ENCODE measurements at regions not wholly inside any gene's neighbourhood (a gene's known extent, or its start where the extent isn't known, plus 50 kb on each side); places are given as distances from the start of the nearest gene placed in this dataset.
"Not testable (repeated sequence)": the region's sequence is repeated elsewhere in the genome, so short reads cannot be mapped to it uniquely, and the experiment has no call there.

DNA sequence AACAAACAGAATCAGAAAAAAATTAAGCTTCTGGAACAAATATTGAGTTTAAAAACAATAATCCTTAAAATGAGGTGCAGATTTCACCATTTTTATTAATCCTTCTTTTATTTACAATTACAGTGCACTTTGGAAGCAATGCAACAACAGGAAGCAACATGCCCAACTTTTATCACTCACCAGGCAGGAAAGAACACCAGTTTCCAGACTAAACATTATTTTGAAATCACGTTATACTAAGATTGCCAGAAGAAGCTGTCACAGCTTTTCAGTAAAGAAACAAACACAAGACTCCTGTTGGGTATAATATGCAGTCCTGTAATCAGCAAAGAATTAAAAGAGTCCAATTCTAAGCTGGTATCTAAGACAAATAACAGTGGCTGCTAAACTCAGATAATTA lies 137.9 kb upstream of the ZC3H15 start:
- no peak for DNase-seq (ENCODE audit: low read depth in 4 of 4, low spot score in 3 of 4)

DNA sequence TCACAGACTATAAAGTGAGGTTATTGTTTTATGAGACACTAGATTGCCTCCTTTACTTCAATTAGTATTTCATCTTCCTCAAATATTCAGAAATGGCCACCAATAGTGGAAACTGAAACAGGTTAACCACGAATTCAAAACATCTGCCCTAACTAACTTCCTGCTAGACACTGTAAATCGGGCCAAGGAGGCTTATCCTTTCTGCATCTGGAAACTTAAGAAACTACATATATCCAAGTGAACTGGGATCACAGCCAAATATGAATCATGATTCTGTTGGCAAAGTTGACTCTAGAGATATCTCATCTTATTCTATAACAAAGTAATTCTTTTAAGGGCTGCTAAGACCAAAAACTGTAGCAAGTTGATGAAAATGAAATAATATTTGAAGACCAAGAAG lies 136.6 kb upstream of the ZC3H15 start:
- DNase-seq (ENCODE audit: low read depth in 4 of 4, low spot score in 3 of 4), result no peak

DNA sequence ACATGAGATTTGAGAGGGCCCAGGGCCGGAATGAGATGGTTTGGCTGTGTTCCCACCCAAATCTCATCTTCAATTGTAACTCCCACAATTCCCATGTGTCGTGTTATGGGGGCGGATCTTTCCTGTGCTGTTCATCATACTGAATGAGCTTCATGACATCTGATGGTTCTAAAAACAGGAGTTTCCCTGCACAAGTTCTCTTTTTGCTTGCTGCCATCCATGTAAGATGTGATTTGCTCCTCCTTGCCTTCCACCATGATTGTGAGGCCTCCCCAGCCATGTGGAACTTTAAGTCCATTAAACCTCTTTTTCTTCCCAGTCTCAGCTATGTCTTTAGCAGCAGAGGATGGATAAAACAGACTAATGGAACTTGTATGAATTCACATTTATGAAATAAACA lies 131.9 kb upstream of the ZC3H15 start:
- not testable (repeated sequence) for DNase-seq (ENCODE audit: low read depth in 4 of 4, low spot score in 3 of 4)

DNA sequence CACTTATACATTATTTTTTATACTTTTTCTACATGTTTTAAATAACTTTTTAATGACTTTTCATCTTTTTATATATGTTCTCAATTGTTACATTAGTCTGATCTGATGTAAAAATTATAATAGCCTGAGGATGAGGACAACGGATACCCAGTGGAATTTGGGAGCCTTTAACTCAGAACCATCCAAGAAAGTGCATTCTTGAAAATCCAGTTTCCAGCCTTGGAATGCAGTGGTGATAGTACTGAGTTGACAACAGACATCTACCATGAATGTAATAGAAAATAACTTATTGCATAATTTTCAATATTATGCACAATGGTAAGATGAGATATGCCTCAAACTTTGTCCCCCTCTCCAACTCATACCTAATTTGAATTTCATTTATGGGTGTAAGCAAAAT lies 120.7 kb upstream of the ZC3H15 start:
- no peak for DNase-seq (ENCODE audit: low read depth in 4 of 4, low spot score in 3 of 4)

DNA sequence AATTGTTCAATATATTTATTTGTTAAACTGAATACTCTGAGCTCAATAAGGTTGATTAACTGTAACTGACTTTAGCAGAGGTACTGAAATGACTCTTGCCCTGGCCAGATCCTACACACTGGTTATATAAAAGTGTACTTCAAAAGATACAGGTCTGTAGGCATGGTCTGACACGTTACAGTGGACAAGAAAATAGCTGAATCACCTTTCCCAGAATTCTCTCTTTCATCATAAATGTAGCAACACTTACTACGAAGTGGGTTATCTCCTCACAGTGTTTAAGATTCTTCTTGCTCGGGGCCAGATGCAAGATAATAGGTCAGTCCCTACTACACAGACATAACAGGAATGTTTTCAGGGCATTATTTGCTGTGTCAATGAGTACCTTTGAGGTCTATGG lies 107.0 kb upstream of the ZC3H15 start:
- DNase-seq (ENCODE audit: low read depth in 4 of 4, low spot score in 3 of 4), result no peak

DNA sequence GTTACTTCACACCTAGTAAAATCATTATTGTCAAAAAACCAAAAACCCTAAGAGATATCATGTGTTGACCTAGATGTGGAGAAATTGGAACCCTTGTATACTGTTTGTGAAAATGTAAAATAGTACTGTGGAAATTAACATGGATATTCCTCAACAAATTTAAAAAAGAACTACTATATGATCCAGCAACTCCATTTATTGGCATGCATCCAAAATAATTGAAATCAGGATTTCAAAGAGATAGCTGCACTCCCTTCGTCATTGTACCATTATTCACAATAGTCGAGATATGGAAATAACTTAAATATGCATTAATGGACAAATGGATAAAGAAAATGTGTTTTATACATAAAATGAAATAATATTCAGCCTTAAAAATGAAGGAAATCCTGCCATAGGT lies 105.3 kb upstream of the ZC3H15 start:
- DNase-seq (ENCODE audit: low read depth in 4 of 4, low spot score in 3 of 4), result no peak

DNA sequence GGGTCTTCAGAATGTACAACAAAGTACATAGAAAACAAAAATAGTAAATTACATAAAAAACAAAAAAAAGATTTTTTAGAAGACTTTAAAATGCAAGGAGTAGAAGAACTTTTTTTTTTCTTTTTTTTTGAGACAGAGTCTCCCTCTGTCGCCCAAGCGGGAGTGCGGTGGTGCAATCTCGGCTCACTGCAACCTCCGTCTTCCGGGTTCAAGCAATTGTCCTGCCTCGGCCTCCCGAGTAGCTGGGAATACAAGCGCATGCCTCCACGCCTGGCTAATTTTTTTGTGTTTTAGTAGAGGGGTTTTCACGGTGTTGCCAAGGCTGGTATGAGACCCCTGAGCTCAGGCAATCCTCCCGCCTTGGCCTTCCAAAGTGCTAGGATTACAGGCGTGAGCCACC lies 104.5 kb upstream of the ZC3H15 start:
- DNase-seq (ENCODE audit: low read depth in 4 of 4, low spot score in 3 of 4), result no peak

DNA sequence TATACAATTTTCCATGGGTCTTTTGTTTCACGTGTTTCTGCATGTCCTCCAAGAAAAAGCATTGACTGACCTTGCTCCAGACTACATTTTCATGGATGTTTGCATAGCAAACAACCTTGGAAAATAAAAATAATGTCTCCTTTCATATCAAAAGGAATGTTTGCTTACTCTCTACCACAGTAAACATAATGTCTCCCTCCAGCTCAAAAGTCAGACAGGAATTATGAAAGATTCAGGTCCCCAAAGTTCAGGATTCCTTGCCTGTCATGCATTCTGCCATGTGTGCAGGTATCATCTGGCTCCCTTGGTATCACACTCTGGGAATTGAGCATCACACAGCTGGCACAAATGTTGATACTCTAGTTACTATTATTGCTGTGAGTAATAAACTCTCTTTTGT lies 103.1 kb upstream of the ZC3H15 start:
- DNase-seq (ENCODE audit: low read depth in 4 of 4, low spot score in 3 of 4), result no peak

DNA sequence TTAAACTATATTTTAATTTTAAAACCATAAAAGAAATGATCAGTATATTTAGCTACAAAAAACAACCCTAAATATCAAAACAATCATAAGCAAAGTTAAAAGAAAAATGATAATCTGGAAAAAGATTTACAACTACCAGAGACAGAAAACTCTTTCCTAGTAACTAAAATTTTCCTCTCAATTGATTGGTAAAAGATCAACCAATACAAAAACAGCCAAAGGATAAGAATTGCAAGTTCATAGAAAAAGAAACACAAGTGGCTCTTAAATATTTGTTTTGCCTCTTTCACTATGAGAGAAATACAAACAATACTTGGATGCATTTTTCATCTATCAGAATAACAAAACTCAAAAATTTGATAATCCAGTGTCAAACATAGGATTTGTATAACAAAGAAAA lies 101.8 kb upstream of the ZC3H15 start:
- DNase-seq (ENCODE audit: low read depth in 4 of 4, low spot score in 3 of 4), result no peak

DNA sequence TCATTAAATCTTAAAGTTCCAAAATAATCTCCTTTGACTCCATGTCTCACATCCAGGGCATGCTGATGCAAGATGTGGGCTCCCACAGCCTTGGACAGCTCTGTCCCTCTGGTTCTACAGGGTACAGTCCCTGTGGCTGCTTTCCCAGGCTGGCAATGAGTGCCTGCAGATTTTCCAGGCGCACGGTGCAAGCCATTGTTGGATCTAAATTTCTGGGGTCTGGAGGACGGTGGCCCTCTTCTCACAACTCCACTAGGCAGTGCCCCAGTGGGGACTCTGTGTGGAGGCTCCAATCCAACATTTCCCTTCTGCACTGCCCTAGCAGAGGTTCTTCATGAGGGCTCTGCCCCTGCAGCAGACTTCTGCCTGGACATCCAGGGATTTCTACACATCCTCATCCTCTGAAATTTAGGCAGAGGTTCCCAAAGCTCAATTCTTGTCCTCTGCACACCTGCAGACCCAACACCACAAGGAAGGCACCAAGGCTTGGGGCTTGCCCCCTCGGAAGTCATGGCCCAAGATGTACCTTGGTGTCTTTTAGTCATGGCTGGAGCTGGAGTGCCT lies 100.3 kb upstream of the ZC3H15 start:
- not testable (repeated sequence) for DNase-seq (ENCODE audit: low read depth in 4 of 4, low spot score in 3 of 4)

DNA sequence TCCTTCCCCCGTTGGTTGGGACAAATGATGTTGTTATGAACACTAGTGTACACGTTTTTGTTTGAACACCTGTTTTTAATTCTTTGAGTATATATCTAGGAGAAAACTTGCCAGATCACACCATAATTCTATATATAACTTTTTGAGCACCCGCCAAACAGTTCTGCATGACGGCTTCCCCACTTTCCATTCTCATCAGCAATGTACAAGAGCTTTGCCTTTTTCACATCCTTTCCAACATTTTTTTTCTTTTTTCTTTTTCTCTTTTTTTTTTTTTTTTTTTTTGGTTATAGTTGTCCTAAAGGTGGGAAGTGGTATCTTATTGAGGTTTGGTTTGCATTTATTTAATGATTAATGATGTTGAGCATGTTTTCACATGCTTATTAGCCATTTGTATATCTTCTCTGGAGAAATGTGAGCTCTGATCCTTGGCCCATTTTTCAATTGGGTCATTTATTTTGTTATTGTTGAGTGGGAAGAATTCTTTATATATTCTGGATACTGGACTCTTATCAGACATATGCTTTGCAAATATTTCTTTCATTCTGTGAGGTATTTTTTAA lies 86.9 kb upstream of the ZC3H15 start:
- DNase-seq (ENCODE audit: low read depth in 4 of 4, low spot score in 3 of 4), result no peak

DNA sequence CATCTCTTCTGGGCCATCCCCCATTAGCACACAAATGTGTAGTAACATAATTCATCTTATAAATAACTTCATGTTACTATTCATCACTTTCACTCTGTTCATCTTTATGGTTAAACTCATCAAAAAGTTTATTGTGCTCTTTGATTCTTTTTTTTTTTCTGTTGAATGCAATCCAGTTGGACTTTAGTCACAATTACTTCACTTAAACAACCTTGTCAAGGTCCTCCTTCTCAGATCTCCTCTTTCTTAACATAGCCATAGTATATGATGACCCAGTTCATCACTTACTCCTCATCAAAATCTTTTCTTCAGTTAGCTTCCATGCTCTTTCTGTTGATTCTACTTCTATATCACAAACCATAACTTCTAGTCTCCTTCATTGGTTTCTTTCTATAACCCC lies 80.2 kb upstream of the ZC3H15 start:
- DNase-seq (ENCODE audit: low read depth in 4 of 4, low spot score in 3 of 4), result no peak

DNA sequence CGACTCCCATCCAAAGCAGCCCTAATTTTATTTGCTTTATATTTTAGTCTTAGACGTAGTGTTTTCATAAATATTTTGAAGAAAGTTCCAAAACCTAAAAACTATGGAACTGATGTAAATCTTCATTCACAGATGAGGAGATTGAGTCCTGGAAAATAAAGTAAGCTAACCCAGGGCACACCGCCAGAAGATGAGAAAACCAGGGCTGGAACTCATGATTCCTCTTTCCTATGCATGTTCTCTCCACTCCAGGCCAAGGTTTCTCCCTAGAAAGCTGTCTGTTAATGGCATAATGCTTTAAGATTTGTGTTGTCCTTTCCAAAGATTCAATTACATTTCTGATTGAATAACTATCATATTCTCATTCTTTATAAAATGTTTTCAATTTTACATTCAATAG lies 78.4 kb upstream of the ZC3H15 start:
- DNase-seq (ENCODE audit: low read depth in 4 of 4, low spot score in 3 of 4), result no peak

DNA sequence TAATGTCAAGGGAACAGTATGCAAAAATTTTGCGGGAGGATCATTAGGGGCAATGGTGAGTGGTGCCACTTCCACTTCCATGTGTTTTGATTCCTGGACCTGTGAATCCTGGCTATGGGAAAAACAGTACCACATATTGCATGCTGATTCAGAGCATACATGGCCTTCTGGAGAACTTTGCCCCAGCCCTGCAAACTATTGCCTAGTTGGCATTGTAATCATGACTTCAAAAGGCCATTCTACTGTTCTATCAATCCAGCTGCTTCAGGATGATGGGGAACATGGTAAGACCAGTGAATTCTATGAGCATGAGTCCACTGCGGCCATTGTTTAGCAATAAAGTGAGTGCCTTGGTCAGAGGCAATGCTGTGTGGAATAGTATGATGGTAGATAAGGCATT lies 75.3 kb upstream of the ZC3H15 start:
- no peak for DNase-seq (ENCODE audit: low read depth in 4 of 4, low spot score in 3 of 4)

DNA sequence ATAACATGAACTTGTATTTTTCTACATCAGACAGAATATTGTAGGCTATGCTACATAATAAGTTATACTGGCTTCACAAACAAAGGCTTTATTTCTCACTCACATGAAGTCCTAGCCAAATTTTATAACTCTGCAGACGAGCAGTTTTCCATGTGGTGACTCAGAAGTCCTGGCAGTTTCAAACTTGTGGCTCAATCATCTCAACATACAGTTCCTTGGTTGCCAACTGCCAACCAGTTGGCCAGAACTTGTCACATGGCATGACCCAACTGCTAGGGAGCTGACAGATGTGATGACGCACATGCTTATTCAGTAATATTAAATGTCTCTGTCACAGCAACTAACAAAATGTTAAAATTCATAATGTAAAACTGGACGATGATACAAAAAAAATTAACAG lies 63.8 kb upstream of the ZC3H15 start:
- DNase-seq (ENCODE audit: low read depth in 4 of 4, low spot score in 3 of 4), result no peak

DNA sequence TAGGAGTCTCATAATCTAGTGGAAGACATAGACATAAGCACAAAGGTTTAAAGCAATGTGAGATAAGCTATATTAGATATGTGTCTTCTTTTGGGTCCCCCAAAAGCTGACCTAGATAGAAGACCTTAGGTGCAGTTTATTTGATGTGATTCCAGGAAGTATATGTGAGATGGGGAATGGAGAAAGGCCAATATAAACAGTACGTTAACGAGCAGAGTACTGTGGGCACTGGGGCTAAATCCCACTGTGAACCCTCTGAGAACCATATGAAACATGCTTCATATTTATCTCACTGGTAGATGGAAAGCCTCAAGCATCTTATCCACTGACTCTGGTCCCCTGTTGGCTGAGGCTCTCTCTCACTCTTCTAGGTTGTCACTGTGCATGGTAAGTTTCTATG lies 62.6 kb upstream of the ZC3H15 start:
- DNase-seq (ENCODE audit: low read depth in 4 of 4, low spot score in 3 of 4), result no peak

DNA sequence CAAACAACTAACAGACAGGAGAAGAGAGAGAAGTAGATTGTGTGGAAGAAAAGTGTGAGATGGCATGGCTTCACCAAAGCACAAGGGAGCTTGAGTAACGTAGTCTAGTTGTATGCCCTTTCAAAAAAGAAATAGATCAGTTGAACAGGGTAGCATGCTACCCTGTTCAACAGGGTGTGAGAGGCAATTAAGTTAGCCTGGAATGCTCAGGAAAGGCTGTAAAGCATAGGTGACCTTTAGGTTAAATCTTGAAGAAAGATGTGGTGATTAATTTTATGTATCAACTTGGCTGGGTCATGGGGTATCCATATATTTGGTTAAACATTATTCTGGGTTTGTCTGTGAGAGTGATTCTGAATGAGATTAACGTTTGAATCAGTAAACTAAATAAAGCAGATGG lies 61.8 kb upstream of the ZC3H15 start:
- DNase-seq (ENCODE audit: low read depth in 4 of 4, low spot score in 3 of 4), result no peak

DNA sequence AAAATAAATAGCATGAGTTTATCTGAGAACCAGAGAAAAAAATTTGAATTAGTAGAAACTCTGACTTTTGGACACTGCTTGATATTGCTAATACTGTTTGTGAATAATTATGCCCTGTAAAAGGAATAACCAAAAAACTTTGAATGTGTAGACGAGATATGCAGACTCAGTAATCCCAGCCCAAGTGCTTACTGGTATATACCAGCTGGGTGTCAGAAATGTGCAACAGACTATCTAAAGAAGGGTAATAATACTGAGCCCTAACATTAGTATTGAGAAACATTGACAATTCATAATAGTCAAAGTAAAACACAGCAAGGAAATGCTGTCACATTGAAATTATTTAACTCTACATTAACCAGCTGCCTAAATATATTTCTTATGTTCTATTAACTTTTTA lies 60.5 kb upstream of the ZC3H15 start:
- no peak for DNase-seq (ENCODE audit: low read depth in 4 of 4, low spot score in 3 of 4)

DNA sequence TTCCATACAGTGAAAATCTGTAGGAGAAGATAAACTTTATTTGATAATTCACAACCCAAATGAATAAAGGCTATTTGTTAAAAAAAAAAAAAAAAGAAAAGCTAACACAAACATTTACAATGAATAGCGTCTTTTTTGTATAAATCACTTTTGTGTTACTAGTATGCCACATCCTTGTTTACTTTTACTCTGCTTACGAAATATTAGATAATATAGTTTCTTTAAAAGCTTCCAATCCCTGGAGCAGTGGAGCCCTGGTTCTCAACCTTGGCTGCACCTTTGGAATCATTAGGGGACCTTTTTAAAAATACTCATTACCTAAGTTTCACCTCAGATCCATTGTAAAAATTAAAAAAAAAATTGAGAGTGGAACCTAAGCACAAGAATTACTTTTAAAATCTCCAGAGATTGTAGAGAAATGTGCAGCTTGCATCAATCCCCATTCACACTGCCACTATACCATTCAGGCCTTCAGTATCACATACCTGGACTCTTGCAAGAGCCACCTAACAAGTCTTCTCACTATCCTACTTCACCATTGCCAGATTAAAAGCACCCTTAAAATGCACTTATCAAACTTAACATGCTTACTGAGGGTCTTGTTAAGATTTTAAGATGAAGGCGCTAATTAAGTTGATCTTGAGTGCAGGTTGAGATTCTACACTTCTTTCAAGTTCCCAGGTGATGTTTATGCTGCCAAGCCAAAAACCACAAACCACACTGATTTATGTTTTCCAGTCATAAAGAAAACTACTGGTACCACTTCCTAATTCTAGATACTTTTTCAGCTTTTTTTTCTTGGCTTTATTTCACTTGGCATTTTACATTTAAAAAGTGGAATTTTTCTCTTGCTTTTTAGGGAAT lies 59.7 kb upstream of the ZC3H15 start:
- no peak for DNase-seq (ENCODE audit: low read depth in 4 of 4, low spot score in 3 of 4)

DNA sequence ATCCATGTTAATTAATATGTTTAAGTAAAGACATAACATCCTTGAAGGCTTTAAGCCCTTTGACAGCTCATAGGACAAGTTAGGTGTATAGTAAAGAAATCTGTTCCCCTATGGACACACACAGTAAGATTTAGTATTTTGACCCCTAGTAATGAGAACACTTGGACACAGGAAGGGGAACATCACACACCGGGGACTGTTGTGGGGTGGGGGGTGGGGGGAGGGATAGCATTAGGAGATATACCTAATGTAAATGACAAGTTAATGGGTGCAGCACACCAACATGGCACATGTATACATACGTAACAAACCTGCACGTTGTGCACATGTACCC lies 59.1 kb upstream of the ZC3H15 start:
- not testable (repeated sequence) for DNase-seq (ENCODE audit: low read depth in 4 of 4, low spot score in 3 of 4)

DNA sequence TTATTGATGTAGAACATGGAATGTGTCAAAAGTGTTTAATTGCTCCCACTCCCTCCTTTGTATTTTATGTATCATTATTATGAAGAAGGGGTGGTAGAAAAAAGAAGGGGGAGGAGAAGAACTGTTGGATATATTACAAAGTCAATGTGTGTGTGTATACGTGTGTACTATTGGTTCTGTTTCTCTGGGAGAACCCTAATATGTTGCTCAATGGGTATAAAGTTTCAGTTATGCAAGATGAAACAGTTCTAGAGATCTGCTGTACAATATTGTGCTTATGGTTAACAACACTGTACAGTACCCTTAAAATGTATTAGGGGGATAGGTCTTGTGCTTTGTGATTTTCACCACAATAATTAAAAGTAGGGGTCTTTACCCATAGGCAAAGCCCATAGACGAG lies 58.1 kb upstream of the ZC3H15 start:
- DNase-seq (ENCODE audit: low read depth in 4 of 4, low spot score in 3 of 4), result no peak

DNA sequence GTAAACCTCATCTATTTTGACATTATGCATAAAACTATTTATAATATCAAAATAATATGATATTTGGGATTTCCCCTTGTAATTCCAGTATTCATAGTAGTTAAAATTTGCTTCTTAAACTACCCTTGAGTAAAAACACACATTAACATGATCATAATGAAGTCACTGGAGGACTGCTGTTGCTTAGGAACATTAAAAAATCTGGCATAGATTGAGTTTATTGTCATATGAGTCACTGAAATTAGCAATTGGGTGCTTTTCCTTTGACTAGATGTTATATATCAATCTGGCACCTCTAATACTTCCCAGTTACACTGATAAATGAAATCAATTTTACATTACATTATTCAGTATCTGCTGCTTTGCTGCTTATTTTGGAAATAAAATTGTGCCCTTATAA lies 57.0 kb upstream of the ZC3H15 start:
- no peak for DNase-seq (ENCODE audit: low read depth in 4 of 4, low spot score in 3 of 4)

All from right renal pelvis (tissue), 4 donors.